Activated naive CD4-positive, alpha-beta T cell treated with anti-CD3 and anti-CD28 coated beads, Interleukin-2, amount 50 U/mL, for 24 hours (primary cell): ENCODE measurements at regions not wholly inside any gene's neighbourhood (a gene's known extent, or its start where the extent isn't known, plus 50 kb on each side); places are given as distances from the start of the nearest gene placed in this dataset.

ENCODE experiments used
- H3K27ac Mint-ChIP-seq: one replicate; pipeline ENCODE4 v1.8.0; 2021; ENCODE audit warnings: mild to moderate bottlenecking, mixed read lengths
- H3K27me3 Mint-ChIP-seq: one replicate; pipeline ENCODE4 v1.8.0; 2021; ENCODE audit warnings: mixed read lengths
- H3K36me3 Mint-ChIP-seq: one replicate; pipeline ENCODE4 v1.8.0; 2021; ENCODE audit warnings: mixed read lengths
- H3K4me1 Mint-ChIP-seq: one replicate; pipeline ENCODE4 v1.8.0; 2021; ENCODE audit warnings: mixed read lengths
- H3K4me3 Mint-ChIP-seq: one replicate; pipeline ENCODE4 v1.8.0; 2021; ENCODE audit warnings: mild to moderate bottlenecking, mixed read lengths
- H3K9me3 Mint-ChIP-seq: one replicate; pipeline ENCODE4 v1.8.0; 2021; ENCODE audit warnings: mixed read lengths

- no peaks in the 10 kb centered on the region for H3K4me1 Mint-ChIP-seq
- H3K27ac Mint-ChIP-seq = no peak overlapping the region
- no peak overlapping the region for H3K4me3 Mint-ChIP-seq
- H3K9me3 Mint-ChIP-seq = no peaks in the 10 kb centered on the region
- H3K27me3 Mint-ChIP-seq = peaks cover 10% of the 10 kb centered on the region
- H3K36me3 Mint-ChIP-seq = no peaks in the 10 kb centered on the region
These were observed 586.1 kb upstream of the CELF2 start for GRCh38 chr10:10431422-10432066.

DNA sequence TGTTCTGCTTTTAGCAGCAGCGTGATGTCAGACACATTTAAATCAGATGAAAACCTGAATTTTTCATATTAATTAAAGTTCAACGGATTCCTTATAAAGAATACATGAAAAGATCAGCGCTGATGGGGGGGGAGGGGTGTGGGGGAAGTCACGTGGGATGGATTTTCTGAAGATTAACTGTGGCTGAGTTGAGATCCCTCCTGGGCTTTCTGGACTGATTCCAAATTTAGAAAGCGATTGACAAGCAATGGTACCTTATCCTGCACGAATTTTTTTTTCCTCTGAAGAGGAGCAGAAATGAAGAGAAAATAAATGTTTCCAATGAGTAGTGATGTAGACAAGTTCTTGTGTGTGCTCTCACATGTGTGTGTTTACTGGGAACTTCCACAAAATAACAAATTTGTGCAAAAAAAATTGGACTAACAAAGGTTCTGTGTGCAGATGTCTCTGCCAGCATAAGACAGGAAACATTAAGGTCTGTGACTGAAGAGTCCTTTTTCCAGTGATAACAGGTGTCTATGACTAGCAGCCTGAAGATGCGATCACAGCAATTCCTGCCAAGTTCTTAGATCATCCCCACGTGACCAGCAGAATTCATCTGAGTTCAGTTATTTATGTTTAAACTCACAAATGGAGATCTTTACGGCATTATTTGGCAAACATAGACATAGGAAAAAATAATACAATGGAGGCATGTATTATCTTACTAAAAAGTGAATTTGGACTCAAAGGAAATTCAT is 585.2 kb upstream of the CELF2 start:
- H3K27ac Mint-ChIP-seq = no peak overlapping the region
- H3K9me3 Mint-ChIP-seq = no peaks in the 10 kb centered on the region
- no peak overlapping the region for H3K4me3 Mint-ChIP-seq
- no peaks in the 10 kb centered on the region for H3K36me3 Mint-ChIP-seq
- no peaks in the 10 kb centered on the region for H3K4me1 Mint-ChIP-seq
- H3K27me3 Mint-ChIP-seq = peaks cover 10% of the 10 kb centered on the region

DNA sequence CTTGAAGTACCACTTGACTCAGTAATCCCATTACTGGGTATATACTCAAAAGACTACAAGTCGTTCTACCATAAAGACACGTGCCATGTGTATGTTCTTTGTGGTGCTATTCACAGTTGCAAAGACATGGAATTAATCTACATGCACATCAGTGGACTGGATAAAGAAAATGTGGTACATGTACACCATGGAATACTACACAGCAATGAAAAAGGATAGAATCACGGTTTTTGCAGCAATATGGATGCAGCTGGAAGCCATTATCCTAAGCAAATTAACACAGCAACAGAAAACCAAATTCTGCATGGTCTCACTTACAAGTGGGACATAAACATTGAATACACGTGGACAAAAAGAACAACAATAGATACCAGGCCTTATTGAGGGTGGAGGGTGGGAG is 583.4 kb upstream of the CELF2 start:
- Mint-ChIP-seq H3K27me3 (peaks cover 12% of the 10 kb centered on the region), H3K9me3 (no peaks in the 10 kb centered on the region), H3K4me1 (no peaks in the 10 kb centered on the region), H3K36me3 (no peaks in the 10 kb centered on the region), H3K27ac (no peak overlapping the region), H3K4me3 (no peak overlapping the region)

- no peaks in the 10 kb centered on the region for H3K9me3 Mint-ChIP-seq
- peaks cover 7% of the 10 kb centered on the region for H3K27me3 Mint-ChIP-seq
- no peak overlapping the region for H3K27ac Mint-ChIP-seq
- H3K4me1 Mint-ChIP-seq = no peaks in the 10 kb centered on the region
- H3K36me3 Mint-ChIP-seq = no peaks in the 10 kb centered on the region
- no peak overlapping the region for H3K4me3 Mint-ChIP-seq
These were observed 579.8 kb upstream of the CELF2 start for GRCh38 chr10:10437886-10438285.

DNA sequence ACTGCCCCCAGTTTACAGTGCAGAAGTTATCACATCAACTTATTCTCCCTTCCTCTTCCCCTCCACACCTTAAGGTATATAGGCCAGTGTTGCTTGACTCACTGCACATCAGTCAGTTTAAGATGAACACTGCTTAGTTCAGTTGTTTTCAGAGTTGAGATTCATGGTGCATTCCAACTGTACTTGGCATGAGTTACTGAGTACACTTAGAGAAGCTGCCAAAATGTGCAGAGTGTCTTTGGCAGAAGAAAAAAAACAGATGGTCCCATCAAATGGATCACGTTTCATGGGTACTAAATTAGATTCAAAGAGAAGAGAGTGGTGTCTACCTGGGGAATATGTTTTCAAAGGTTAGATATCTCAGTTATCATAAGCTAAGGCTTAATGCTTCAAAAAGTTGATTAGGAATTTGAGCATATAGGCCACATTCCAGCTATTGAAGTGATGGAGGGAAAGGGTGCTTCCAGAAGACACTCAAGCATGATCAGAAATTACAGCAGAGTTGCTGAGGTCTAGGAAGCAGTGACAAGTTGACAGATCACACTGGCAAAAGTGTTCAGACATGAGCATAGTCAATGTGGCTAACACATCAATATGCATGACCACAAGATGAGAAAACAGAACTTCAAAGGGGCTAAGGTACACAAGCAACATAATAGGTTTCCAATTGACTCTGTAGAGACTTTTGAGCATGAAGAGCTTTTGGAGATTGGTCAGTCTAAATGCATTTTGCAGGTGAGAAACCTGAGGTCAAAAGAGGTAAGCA is 579.2 kb upstream of the CELF2 start:
- peaks cover 7% of the 10 kb centered on the region for H3K27me3 Mint-ChIP-seq
- H3K4me1 Mint-ChIP-seq = no peaks in the 10 kb centered on the region
- no peak overlapping the region for H3K27ac Mint-ChIP-seq
- H3K4me3 Mint-ChIP-seq = no peak overlapping the region
- no peaks in the 10 kb centered on the region for H3K36me3 Mint-ChIP-seq
- no peaks in the 10 kb centered on the region for H3K9me3 Mint-ChIP-seq

- Mint-ChIP-seq H3K4me3 (no peak overlapping the region), H3K36me3 (peaks cover 2% of the 10 kb centered on the region), H3K4me1 (no peaks in the 10 kb centered on the region), H3K9me3 (peaks cover 11% of the 10 kb centered on the region), H3K27me3 (peaks cover 11% of the 10 kb centered on the region), H3K27ac (no peak overlapping the region)
These were observed 560.8 kb upstream of the CELF2 start for GRCh38 chr10:10456856-10457255.

DNA sequence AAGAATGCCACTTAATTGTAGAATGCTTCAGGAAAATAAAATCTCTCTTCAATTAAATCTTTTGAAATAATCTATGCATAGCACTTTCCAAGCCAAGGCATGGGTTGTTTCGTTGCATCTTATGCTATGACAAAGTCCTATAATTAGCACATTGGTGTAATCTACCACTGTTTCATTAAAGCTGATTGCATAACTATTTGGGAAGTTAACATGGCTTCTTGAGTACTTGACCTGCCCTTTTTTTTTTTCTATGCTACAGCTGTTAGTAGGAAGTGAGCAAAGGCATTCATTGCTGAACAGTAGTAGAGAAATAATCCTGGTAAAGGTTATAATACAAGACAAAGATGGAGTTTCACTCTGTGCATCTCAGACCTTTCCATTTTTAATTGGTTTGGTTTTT is 557.2 kb upstream of the CELF2 start:
- Mint-ChIP-seq H3K36me3 (no peaks in the 10 kb centered on the region), H3K27me3 (peaks cover 13% of the 10 kb centered on the region), H3K27ac (no peak overlapping the region), H3K4me3 (no peak overlapping the region), H3K4me1 (no peaks in the 10 kb centered on the region), H3K9me3 (no peaks in the 10 kb centered on the region)

GRCh38 chr10:10462151-10462941 is 555.3 kb upstream of the CELF2 start:
- Mint-ChIP-seq H3K4me3 (no peak overlapping the region), H3K27me3 (peaks cover 11% of the 10 kb centered on the region), H3K27ac (no peak overlapping the region), H3K4me1 (no peaks in the 10 kb centered on the region), H3K9me3 (no peaks in the 10 kb centered on the region), H3K36me3 (no peaks in the 10 kb centered on the region)

GRCh38 chr10:10471758-10472157 is 545.9 kb upstream of the CELF2 start:
- no peaks in the 10 kb centered on the region for H3K4me1 Mint-ChIP-seq
- H3K9me3 Mint-ChIP-seq = no peaks in the 10 kb centered on the region
- no peaks in the 10 kb centered on the region for H3K36me3 Mint-ChIP-seq
- peaks cover 13% of the 10 kb centered on the region for H3K27me3 Mint-ChIP-seq
- no peak overlapping the region for H3K27ac Mint-ChIP-seq
- no peak overlapping the region for H3K4me3 Mint-ChIP-seq

- Mint-ChIP-seq H3K4me1 (no peaks in the 10 kb centered on the region), H3K36me3 (no peaks in the 10 kb centered on the region), H3K4me3 (no peak overlapping the region), H3K27me3 (peaks cover 14% of the 10 kb centered on the region), H3K27ac (no peak overlapping the region), H3K9me3 (no peaks in the 10 kb centered on the region)
These were observed 541.9 kb upstream of the CELF2 start for GRCh38 chr10:10475812-10476211.

DNA sequence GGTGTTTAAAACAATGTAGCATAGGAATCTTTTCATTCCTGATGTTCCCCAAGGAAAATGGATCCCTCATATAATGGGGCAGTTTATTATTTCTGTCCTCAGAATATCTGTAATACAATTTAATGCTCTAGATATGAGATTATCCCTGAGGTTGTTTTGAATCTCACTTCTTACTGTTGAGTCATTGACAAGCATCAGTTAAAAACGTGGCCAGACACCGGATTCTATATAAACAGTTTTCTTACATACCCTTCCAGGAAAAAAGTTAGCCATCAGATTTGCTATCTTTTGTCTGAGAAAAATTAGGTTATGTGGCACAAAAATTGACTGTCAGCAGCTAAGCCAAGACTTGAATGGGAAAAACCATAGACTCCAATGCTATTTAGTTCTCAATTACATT is 539.8 kb upstream of the CELF2 start:
- Mint-ChIP-seq H3K27me3 (peaks cover 21% of the 10 kb centered on the region), H3K36me3 (no peaks in the 10 kb centered on the region), H3K4me1 (no peaks in the 10 kb centered on the region)

DNA sequence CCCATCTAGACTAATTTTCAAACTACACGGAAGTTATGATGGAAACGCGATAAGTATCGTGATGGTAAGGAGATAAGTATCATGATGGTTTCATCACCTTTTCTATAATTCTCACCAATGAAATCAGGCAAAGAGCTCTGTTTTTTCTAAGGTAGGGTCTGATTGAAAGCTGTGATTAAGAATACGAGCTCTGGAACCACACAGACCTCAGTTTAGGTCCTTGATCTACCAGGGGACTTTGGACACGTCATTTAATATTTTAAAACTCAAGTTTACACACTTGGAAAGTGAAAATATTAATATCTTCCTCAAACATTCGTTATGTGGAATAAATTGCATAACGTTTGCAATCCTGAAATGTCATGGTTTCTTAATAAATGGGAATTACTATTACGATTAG is 538.2 kb upstream of the CELF2 start:
- Mint-ChIP-seq H3K9me3 (no peaks in the 10 kb centered on the region), H3K4me3 (no peak overlapping the region), H3K27ac (no peak overlapping the region), H3K36me3 (no peaks in the 10 kb centered on the region), H3K27me3 (peaks cover 22% of the 10 kb centered on the region), H3K4me1 (no peaks in the 10 kb centered on the region)

More for the DNA sequence above, 539.8 kb upstream of the CELF2 start:
- H3K27ac Mint-ChIP-seq = no peak overlapping the region
- H3K9me3 Mint-ChIP-seq = no peaks in the 10 kb centered on the region
- no peak overlapping the region for H3K4me3 Mint-ChIP-seq

DNA sequence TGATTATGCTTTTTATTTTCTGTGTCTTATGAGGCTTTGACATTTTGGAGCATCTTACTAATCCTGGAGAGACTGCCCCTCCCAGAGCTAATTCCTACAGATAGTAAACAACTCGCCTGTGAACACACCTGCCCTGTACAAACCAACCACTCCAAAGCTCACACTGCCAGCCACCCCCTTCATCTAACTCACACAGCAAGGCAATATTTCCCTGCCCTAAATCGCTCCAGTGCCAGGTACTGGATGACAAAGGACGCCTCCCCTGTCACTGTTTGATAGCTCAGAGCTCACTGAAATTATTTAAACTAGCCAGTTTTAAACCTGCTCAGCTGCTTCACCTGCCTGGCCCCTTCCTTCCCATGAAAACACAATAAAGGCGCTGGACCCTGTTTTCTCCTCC is 535.1 kb upstream of the CELF2 start:
- Mint-ChIP-seq H3K36me3 (no peaks in the 10 kb centered on the region), H3K27ac (no peak overlapping the region), H3K9me3 (no peaks in the 10 kb centered on the region), H3K4me3 (no peak overlapping the region), H3K4me1 (no peaks in the 10 kb centered on the region), H3K27me3 (peaks cover 29% of the 10 kb centered on the region)

GRCh38 chr10:10489076-10489475 is 528.6 kb upstream of the CELF2 start:
- H3K4me1 Mint-ChIP-seq = no peaks in the 10 kb centered on the region
- no peak overlapping the region for H3K4me3 Mint-ChIP-seq
- H3K9me3 Mint-ChIP-seq = no peaks in the 10 kb centered on the region
- peaks cover 21% of the 10 kb centered on the region for H3K27me3 Mint-ChIP-seq
- H3K27ac Mint-ChIP-seq = no peak overlapping the region
- no peaks in the 10 kb centered on the region for H3K36me3 Mint-ChIP-seq

DNA sequence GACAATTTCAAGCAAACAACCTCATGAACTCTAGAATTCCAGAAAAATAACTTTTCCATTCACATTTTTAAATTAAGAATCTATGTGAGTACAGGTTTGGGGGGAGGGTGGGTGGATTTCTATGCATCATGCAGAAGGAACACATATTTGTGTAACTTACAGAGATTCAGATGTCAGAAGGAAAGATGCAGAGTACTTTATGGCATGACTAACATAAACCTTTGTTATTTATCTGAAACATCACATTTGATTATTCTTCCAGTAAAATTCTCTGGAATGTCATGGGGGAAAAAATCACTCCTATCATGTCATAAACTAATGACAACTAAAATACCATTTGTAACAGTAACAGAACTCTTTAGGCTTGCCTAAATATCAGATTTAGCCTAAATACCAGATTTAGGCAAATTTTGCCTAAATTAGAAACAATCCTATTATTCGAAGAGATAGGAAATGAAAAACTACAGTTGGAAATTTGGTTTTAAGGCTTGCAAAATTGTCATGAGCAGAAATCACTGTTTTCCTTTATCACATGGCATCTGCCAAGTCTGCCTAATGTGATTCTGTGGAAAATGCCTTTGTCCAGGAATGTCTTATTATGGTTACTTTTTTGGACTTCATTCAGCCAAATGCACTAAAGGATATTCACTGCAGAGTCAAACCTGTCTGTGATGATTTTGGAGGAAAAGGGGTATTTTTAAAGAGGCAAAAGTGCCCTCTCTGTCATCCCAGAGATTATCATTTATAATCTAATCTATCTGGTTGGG is 527.7 kb upstream of the CELF2 start:
- H3K9me3 Mint-ChIP-seq = no peaks in the 10 kb centered on the region
- no peaks in the 10 kb centered on the region for H3K4me1 Mint-ChIP-seq
- peaks cover 21% of the 10 kb centered on the region for H3K27me3 Mint-ChIP-seq
- no peak overlapping the region for H3K4me3 Mint-ChIP-seq
- H3K36me3 Mint-ChIP-seq = no peaks in the 10 kb centered on the region
- H3K27ac Mint-ChIP-seq = no peak overlapping the region
